ENCODE measurements at regions not wholly inside any gene's neighbourhood (a gene's known extent, or its start where the extent isn't known, plus 50 kb on each side); places are given as distances from the start of the nearest gene placed in this dataset.

- TF ChIP-seq CTCF (IDR thresholded peaks at IDR 0.05; ENCODE audit: extremely low read depth in 1 of 2, insufficient read depth in 1 of 2, low read depth in 1 of 2, low read length in 2 of 2) (no peak), POLR2AphosphoS5 (IDR thresholded peaks at IDR 0.05; ENCODE audit: insufficient read depth, low read depth, low read length) (no peak), MAX (IDR thresholded peaks at IDR 0.05; ENCODE audit: insufficient read depth, insufficient read length) (no peak), JUN (IDR thresholded peaks at IDR 0.05; ENCODE audit: borderline replicate concordance, insufficient read depth, insufficient read length, low read depth) (no peak), POLR2A (IDR thresholded peaks at IDR 0.05; ENCODE audit: low read depth, low read length) (no peak), MYC (IDR thresholded peaks at IDR 0.05; ENCODE audit: low read depth, low read length) (no peak), EZH2 (IDR thresholded peaks at IDR 0.05; ENCODE audit: borderline replicate concordance, low read depth, low read length, severe bottlenecking) (no peak), FOS (IDR thresholded peaks at IDR 0.05; ENCODE audit: borderline replicate concordance, insufficient read depth, low read length) (no peak), GATA2 (IDR thresholded peaks at IDR 0.05; ENCODE audit: insufficient read depth, insufficient read length, low read depth, low read length) (no peak)
These were observed 1220.9 kb upstream of the CDH6 start for GRCh38 chr5:29972597-29972996.

All from endothelial cell of umbilical vein (primary cell).